WTC11 (cell line): ENCODE measurements at regions not wholly inside any gene's neighbourhood (a gene's known extent, or its start where the extent isn't known, plus 50 kb on each side); places are given as distances from the start of the nearest gene placed in this dataset.

ENCODE experiments used
- ATAC-seq: fragments of 200-7000 bp; cut with Tn5 transposase; 2 replicates; pipeline ENCODE4 v1.10.0; 2021; ENCODE audit warnings: mild to moderate bottlenecking, moderate library complexity
- CTCF ChIA-PET: fragments of 300-600 bp; sonication (Branson Sonifier 250); formaldehyde crosslinking; loops from one replicate; lab custom pipeline; 2021; ENCODE audit warnings: antibody characterized with exemption; lab: Charles Lee
- POLR2A ChIA-PET: fragments of 350-600 bp; sonication (Branson Sonifier 250); formaldehyde crosslinking; loops from one replicate; lab custom pipeline; 2021; ENCODE audit warnings: antibody characterized with exemption; lab: Charles Lee
- DNase-seq: peaks from one replicate; pipeline ENCODE4 v3.0.0; 2021; ENCODE audit warnings: low spot score
- H3K27ac Mint-ChIP-seq: 2 replicates; pipeline ENCODE4 v1.8.0; 2021; ENCODE audit warnings: mixed read lengths
- H3K27me3 Mint-ChIP-seq: 2 replicates; pipeline ENCODE4 v1.8.0; 2021; ENCODE audit warnings: low read depth, mild to moderate bottlenecking, moderate library complexity, mixed read lengths
- H3K36me3 Mint-ChIP-seq: 2 replicates; pipeline ENCODE4 v1.8.0; 2021; ENCODE audit warnings: mixed read lengths
- H3K4me1 Mint-ChIP-seq: 2 replicates; pipeline ENCODE4 v1.8.0; 2022; ENCODE audit warnings: mixed read lengths
- H3K4me3 Mint-ChIP-seq: 2 replicates; pipeline ENCODE4 v1.8.0; 2021; ENCODE audit warnings: mild to moderate bottlenecking, moderate library complexity, mixed read lengths
- H3K9me3 Mint-ChIP-seq: 2 replicates; pipeline ENCODE4 v1.8.0; 2021; ENCODE audit warnings: mixed read lengths
- CBFB ChIP-seq: sonication (generic); formaldehyde crosslinking; IDR thresholded peaks from 2 replicates; pipeline ENCODE4 v1.8.1; 2022; ENCODE audit warnings: mild to moderate bottlenecking, low read depth, missing genetic modification reagents
- CREB1 ChIP-seq: sonication (generic); formaldehyde crosslinking; IDR thresholded peaks from 2 replicates; pipeline ENCODE4 v1.8.0; 2023; ENCODE audit warnings: mild to moderate bottlenecking, missing genetic modification reagents
- FOXK1 ChIP-seq: sonication (generic); formaldehyde crosslinking; IDR thresholded peaks from 2 replicates; pipeline ENCODE4 v1.8.0; 2022; ENCODE audit warnings: mild to moderate bottlenecking, moderate library complexity, missing genetic modification reagents
- GTF2I ChIP-seq: fragments of 250-450 bp; sonication (Bioruptor Pico); conservative IDR thresholded peaks from 2 replicates; pipeline ENCODE4 v1.4.0; 2021; ENCODE audit warnings: mild to moderate bottlenecking
- IRF2 ChIP-seq: sonication (generic); formaldehyde crosslinking; IDR thresholded peaks from 2 replicates; pipeline ENCODE4 v1.8.0; 2022; ENCODE audit warnings: low read depth, missing genetic modification reagents, borderline replicate concordance
- JAZF1 ChIP-seq: fragments of 250-450 bp; sonication (Bioruptor Pico); IDR thresholded peaks from 2 replicates; pipeline ENCODE4 v1.9.0; 2021; ENCODE audit warnings: moderate library complexity, mild to moderate bottlenecking, inconsistent platforms
- JUN ChIP-seq: sonication (generic); formaldehyde crosslinking; IDR thresholded peaks from 2 replicates; pipeline ENCODE4 v1.8.0; 2023; ENCODE audit warnings: mild to moderate bottlenecking, missing genetic modification reagents
- MXD4 ChIP-seq: fragments of 250-450 bp; sonication (Bioruptor Pico); IDR thresholded peaks from 2 replicates; pipeline ENCODE4 v1.8.0; 2021; ENCODE audit warnings: mild to moderate bottlenecking, moderate library complexity, borderline replicate concordance
- OVOL2 ChIP-seq: fragments of 250-450 bp; sonication (Bioruptor Pico); IDR thresholded peaks from 2 replicates; pipeline ENCODE4 v1.9.0; 2021; ENCODE audit warnings: mild to moderate bottlenecking, borderline replicate concordance
- RELA ChIP-seq: sonication (generic); formaldehyde crosslinking; IDR thresholded peaks from 2 replicates; pipeline ENCODE4 v1.8.1; 2022; ENCODE audit warnings: missing genetic modification reagents, mild to moderate bottlenecking, borderline replicate concordance
- SMAD3 ChIP-seq: sonication (generic); formaldehyde crosslinking; IDR thresholded peaks from 2 replicates; pipeline ENCODE4 v1.8.0; 2022; ENCODE audit warnings: missing genetic modification reagents, mild to moderate bottlenecking, borderline replicate concordance
- SOX15 ChIP-seq: fragments of 250-450 bp; sonication (Bioruptor Pico); IDR thresholded peaks from 2 replicates; pipeline ENCODE4 v1.9.0; 2021; ENCODE audit warnings: mild to moderate bottlenecking
- ZMAT4 ChIP-seq: fragments of 250-450 bp; sonication (Bioruptor Pico); IDR thresholded peaks from 2 replicates; pipeline ENCODE4 v1.9.0; 2021; ENCODE audit warnings: mild to moderate bottlenecking
- ZNF121 ChIP-seq: sonication (generic); formaldehyde crosslinking; IDR thresholded peaks from 2 replicates; pipeline ENCODE4 v1.8.0; 2023; ENCODE audit warnings: missing genetic modification reagents
- ZNF138 ChIP-seq: sonication (generic); formaldehyde crosslinking; conservative IDR thresholded peaks from 2 replicates; pipeline ENCODE4 v1.8.1; 2022; ENCODE audit warnings: mild to moderate bottlenecking, moderate library complexity, missing genetic modification reagents
- ZNF396 ChIP-seq: fragments of 250-450 bp; sonication (Bioruptor Pico); IDR thresholded peaks from 2 replicates; pipeline ENCODE4 v1.8.0; 2021; ENCODE audit warnings: mild to moderate bottlenecking, moderate library complexity, borderline replicate concordance
- ZNF532 ChIP-seq: fragments of 250-450 bp; sonication (Bioruptor Pico); IDR thresholded peaks from 2 replicates; pipeline ENCODE4 v1.9.0; 2021; ENCODE audit warnings: mild to moderate bottlenecking, borderline replicate concordance
- TF ChIP-seq, protein P1 (sequence below): fragments of 250-450 bp; sonication (Bioruptor Pico); IDR thresholded peaks from 2 replicates; pipeline ENCODE4 v2.1.2; 2022; ENCODE audit warnings: mild to moderate bottlenecking, moderate library complexity
- TF ChIP-seq, protein P2 (sequence below): sonication (generic); formaldehyde crosslinking; IDR thresholded peaks from 2 replicates; pipeline ENCODE4 v1.8.0; 2022; ENCODE audit warnings: mild to moderate bottlenecking, missing genetic modification reagents

- no peaks in the 10 kb centered on the region for H3K36me3 Mint-ChIP-seq
- H3K4me3 Mint-ChIP-seq, result no peak overlapping the region
- DNase-seq (no peak), ATAC-seq (no peak)
- H3K27ac Mint-ChIP-seq, result no peak overlapping the region
- ChIA-PET CTCF (no interaction called here), POLR2A (no interaction called here)
- no peaks in the 10 kb centered on the region; the same call in 1 of the 2 replicates for H3K27me3 Mint-ChIP-seq
- peaks cover 3% of the 10 kb centered on the region for H3K4me1 Mint-ChIP-seq
- 0 out of 2 replicates have a peak, but pooled peaks cover 6% of the 10 kb centered on the region for H3K9me3 Mint-ChIP-seq
- TF ChIP-seq JUN (CRISPR knock-in tag) (no peak), IRF2 (CRISPR knock-in tag) (no peak), GTF2I (CRISPR knock-in tag) (no peak), CREB1 (CRISPR knock-in tag) (no peak)
- TF ChIP-seq, all 79 proteins: peak for 0
Measured at GRCh38 chr11:33624083-33624482, 76.5 kb downstream of the C11orf91 start.

GRCh38 chr11:33622806-33623205, 77.8 kb downstream of the C11orf91 start:
- no peaks in the 10 kb centered on the region for H3K9me3 Mint-ChIP-seq
- ATAC-seq, result no peak
- no peaks in the 10 kb centered on the region for H3K36me3 Mint-ChIP-seq
- H3K4me1 Mint-ChIP-seq, result peaks cover 12% of the 10 kb centered on the region
- H3K4me3 Mint-ChIP-seq, result no peak overlapping the region
- POLR2A ChIA-PET, result no interaction called here
- TF ChIP-seq CBFB (CRISPR knock-in tag) (no peak), RELA (CRISPR knock-in tag) (no peak), MXD4 (no peak), ZNF532 (CRISPR knock-in tag) (no peak)
- TF ChIP-seq, protein P1, sequence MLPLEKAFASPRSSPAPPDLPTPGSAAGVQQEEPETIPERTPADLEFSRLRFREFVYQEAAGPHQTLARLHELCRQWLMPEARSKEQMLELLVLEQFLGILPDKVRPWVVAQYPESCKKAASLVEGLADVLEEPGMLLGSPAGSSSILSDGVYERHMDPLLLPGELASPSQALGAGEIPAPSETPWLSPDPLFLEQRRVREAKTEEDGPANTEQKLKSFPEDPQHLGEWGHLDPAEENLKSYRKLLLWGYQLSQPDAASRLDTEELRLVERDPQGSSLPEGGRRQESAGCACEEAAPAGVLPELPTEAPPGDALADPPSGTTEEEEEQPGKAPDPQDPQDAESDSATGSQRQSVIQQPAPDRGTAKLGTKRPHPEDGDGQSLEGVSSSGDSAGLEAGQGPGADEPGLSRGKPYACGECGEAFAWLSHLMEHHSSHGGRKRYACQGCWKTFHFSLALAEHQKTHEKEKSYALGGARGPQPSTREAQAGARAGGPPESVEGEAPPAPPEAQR (CRISPR knock-in tag), result no peak
- no peak for DNase-seq
- CTCF ChIA-PET, result no interaction called here
- no peak overlapping the region for H3K27ac Mint-ChIP-seq
- H3K27me3 Mint-ChIP-seq, result no peaks in the 10 kb centered on the region; the same call in 1 of the 2 replicates

DNA sequence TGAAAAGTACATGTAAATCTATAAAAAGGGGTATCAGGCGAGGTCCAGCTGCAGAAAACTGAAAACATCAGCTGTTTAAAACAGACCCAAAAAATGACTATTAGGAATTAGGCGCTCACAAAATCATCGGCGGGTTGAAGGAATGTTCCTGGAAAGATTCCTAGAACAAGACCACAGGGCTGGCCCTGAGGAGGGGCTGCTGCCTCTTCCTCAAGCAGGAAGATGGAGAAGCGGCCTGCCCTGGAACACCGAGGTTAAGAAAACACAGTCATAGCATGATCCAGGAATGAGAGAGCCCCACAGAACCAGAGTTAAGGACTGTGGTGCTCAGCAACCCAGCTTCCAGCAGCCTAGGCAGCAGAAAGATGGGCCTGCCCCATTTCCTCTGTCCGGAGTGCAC, 78.4 kb downstream of the C11orf91 start:
- no peak for ATAC-seq
- CTCF ChIA-PET, result no interaction called here
- no peak overlapping the region for H3K4me3 Mint-ChIP-seq
- H3K36me3 Mint-ChIP-seq, result no peaks in the 10 kb centered on the region
- DNase-seq, result no peak
- H3K9me3 Mint-ChIP-seq, result no peaks in the 10 kb centered on the region
- TF ChIP-seq RELA (CRISPR knock-in tag) (no peak), SMAD3 (no peak), ZNF121 (CRISPR knock-in tag) (no peak), FOXK1 (CRISPR knock-in tag) (no peak), ZNF396 (CRISPR knock-in tag) (no peak), SOX15 (CRISPR knock-in tag) (no peak), ZMAT4 (CRISPR knock-in tag) (no peak), ZNF138 (CRISPR knock-in tag) (no peak), OVOL2 (CRISPR knock-in tag) (no peak), JAZF1 (CRISPR knock-in tag) (no peak), IRF2 (CRISPR knock-in tag) (no peak)
- TF ChIP-seq, protein P2, sequence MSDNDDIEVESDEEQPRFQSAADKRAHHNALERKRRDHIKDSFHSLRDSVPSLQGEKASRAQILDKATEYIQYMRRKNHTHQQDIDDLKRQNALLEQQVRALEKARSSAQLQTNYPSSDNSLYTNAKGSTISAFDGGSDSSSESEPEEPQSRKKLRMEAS (CRISPR knock-in tag), result no peak
- no peaks in the 10 kb centered on the region; the same call in 1 of the 2 replicates for H3K27me3 Mint-ChIP-seq
- no peak overlapping the region for H3K27ac Mint-ChIP-seq
- POLR2A ChIA-PET, result no interaction called here
- H3K4me1 Mint-ChIP-seq, result peaks cover 15% of the 10 kb centered on the region
